Stimulated activated CD8-positive, alpha-beta memory T cell treated with anti-CD3 and anti-CD28 coated beads, Interleukin-15, amount 100 ng/mL, for 4 hours (primary cell): ENCODE measurements at regions not wholly inside any gene's neighbourhood (a gene's known extent, or its start where the extent isn't known, plus 50 kb on each side); places are given as distances from the start of the nearest gene placed in this dataset.

Experiments
- DNase-seq, 2 donors: peaks; one replicate each; pipeline ENCODE4 v3.0.0-alpha.2; 2020; ENCODE audit warnings: low read depth in 2 of 2

GRCh38 chr22:49224243-49224642, 603.4 kb downstream of the BRD1 start:
- DNase-seq: no peak

GRCh38 chr22:49218142-49218541, 609.5 kb downstream of the BRD1 start:
- no peak for DNase-seq

- DNase-seq: no peak
Observed at GRCh38 chr22:49216579-49216978, 611.1 kb downstream of the BRD1 start.

- DNase-seq: no peak
Observed at GRCh38 chr22:49215840-49216239, 611.8 kb downstream of the BRD1 start.

GRCh38 chr22:49214976-49215375, 612.7 kb downstream of the BRD1 start:
- no peak for DNase-seq

- DNase-seq: no peak
Observed at GRCh38 chr22:49213731-49214352, 613.8 kb downstream of the BRD1 start.

- DNase-seq: no peak
Observed at GRCh38 chr22:49212466-49212865, 615.2 kb downstream of the BRD1 start.

GRCh38 chr22:49212002-49212401, 615.7 kb downstream of the BRD1 start:
- no peak for DNase-seq

GRCh38 chr22:49211176-49211575, 616.5 kb downstream of the BRD1 start:
- DNase-seq: no peak

- no peak for DNase-seq
Observed at GRCh38 chr22:49210606-49211005, 617.1 kb downstream of the BRD1 start.

GRCh38 chr22:49209452-49210195, 618.0 kb downstream of the BRD1 start:
- no peak for DNase-seq

GRCh38 chr22:49208768-49209252, 618.9 kb downstream of the BRD1 start:
- DNase-seq: no peak

- no peak for DNase-seq
Observed at GRCh38 chr22:49208004-49208402, 619.7 kb downstream of the BRD1 start.

GRCh38 chr22:49207008-49208003, 620.4 kb downstream of the BRD1 start:
- DNase-seq: no peak

GRCh38 chr22:49206281-49206680, 621.4 kb downstream of the BRD1 start:
- DNase-seq: no peak

- no peak for DNase-seq
Observed at GRCh38 chr22:49205483-49205800, 622.2 kb downstream of the BRD1 start.

GRCh38 chr22:49204599-49205482, 622.8 kb downstream of the BRD1 start:
- no peak for DNase-seq

GRCh38 chr22:49203859-49204598, 623.6 kb downstream of the BRD1 start:
- no peak for DNase-seq

GRCh38 chr22:49203091-49203858, 624.4 kb downstream of the BRD1 start:
- DNase-seq: no peak

GRCh38 chr22:49202226-49202625, 625.4 kb downstream of the BRD1 start:
- no peak for DNase-seq
